ENCODE measurements at regions not wholly inside any gene's neighbourhood (a gene's known extent, or its start where the extent isn't known, plus 50 kb on each side); places are given as distances from the start of the nearest gene placed in this dataset.

- Histone ChIP-seq H3K4me3 (ENCODE audit: insufficient read length, low read depth) (no peak overlapping the region), H3K4me1 (ENCODE audit: insufficient read depth, insufficient read length) (no peaks in the 10 kb centered on the region), H3K9me3 (ENCODE audit: insufficient read depth, low read length) (no peaks in the 10 kb centered on the region), H3K27me3 (ENCODE audit: insufficient read depth, insufficient read length) (no peaks in the 10 kb centered on the region), H3K9ac (ENCODE audit: insufficient read length, low read depth) (no peak overlapping the region), H3K36me3 (ENCODE audit: insufficient read depth, insufficient read length, low read length) (no peaks in the 10 kb centered on the region)
- TF ChIP-seq YY1 (IDR thresholded peaks at IDR 0.05; ENCODE audit: insufficient read depth, insufficient read length) (no peak), SUZ12 (IDR thresholded peaks at IDR 0.05; ENCODE audit: extremely low read depth, insufficient read depth, insufficient read length) (no peak), ZNF274 (IDR thresholded peaks at IDR 0.05; ENCODE audit: low read depth, low read length) (no peak)
- no peak for DNase-seq (ENCODE audit: low read depth, low spot score)
Measured at GRCh38 chr6:147779624-147780023, 271.1 kb downstream of the SAMD5 start.

- H3K27me3 ChIP-seq (ENCODE audit: insufficient read depth, insufficient read length) = no peaks in the 10 kb centered on the region
- no peak overlapping the region for H3K4me3 ChIP-seq (ENCODE audit: insufficient read length, low read depth)
- H3K9ac ChIP-seq (ENCODE audit: insufficient read length, low read depth) = no peak overlapping the region
- no peaks in the 10 kb centered on the region for H3K4me1 ChIP-seq (ENCODE audit: insufficient read depth, insufficient read length)
- no peaks in the 10 kb centered on the region for H3K36me3 ChIP-seq (ENCODE audit: insufficient read depth, insufficient read length, low read length)
- no peak for TF ChIP-seq ZNF274 (IDR thresholded peaks at IDR 0.05; ENCODE audit: low read depth, low read length)
- TF ChIP-seq YY1 (IDR thresholded peaks at IDR 0.05; ENCODE audit: insufficient read depth, insufficient read length) = no peak
- TF ChIP-seq SUZ12 (IDR thresholded peaks at IDR 0.05; ENCODE audit: extremely low read depth, insufficient read depth, insufficient read length) = no peak
- DNase-seq (ENCODE audit: low read depth, low spot score) = no peak
- H3K9me3 ChIP-seq (ENCODE audit: insufficient read depth, low read length) = no peaks in the 10 kb centered on the region
Measured at GRCh38 chr6:147782302-147782701, 273.8 kb downstream of the SAMD5 start.

GRCh38 chr6:147784371-147784770, 275.9 kb downstream of the SAMD5 start:
- Histone ChIP-seq H3K36me3 (ENCODE audit: insufficient read depth, insufficient read length, low read length) (no peaks in the 10 kb centered on the region), H3K9ac (ENCODE audit: insufficient read length, low read depth) (no peak overlapping the region), H3K9me3 (ENCODE audit: insufficient read depth, low read length) (no peaks in the 10 kb centered on the region), H3K4me3 (ENCODE audit: insufficient read length, low read depth) (no peak overlapping the region), H3K27me3 (ENCODE audit: insufficient read depth, insufficient read length) (no peaks in the 10 kb centered on the region), H3K4me1 (ENCODE audit: insufficient read depth, insufficient read length) (no peaks in the 10 kb centered on the region)
- TF ChIP-seq SUZ12 (IDR thresholded peaks at IDR 0.05; ENCODE audit: extremely low read depth, insufficient read depth, insufficient read length) (no peak), YY1 (IDR thresholded peaks at IDR 0.05; ENCODE audit: insufficient read depth, insufficient read length) (no peak), ZNF274 (IDR thresholded peaks at IDR 0.05; ENCODE audit: low read depth, low read length) (no peak)
- DNase-seq (ENCODE audit: low read depth, low spot score) = no peak

- no peaks in the 10 kb centered on the region for H3K36me3 ChIP-seq (ENCODE audit: insufficient read depth, insufficient read length, low read length)
- TF ChIP-seq ZNF274 (IDR thresholded peaks at IDR 0.05; ENCODE audit: low read depth, low read length) = no peak
- no peak for TF ChIP-seq SUZ12 (IDR thresholded peaks at IDR 0.05; ENCODE audit: extremely low read depth, insufficient read depth, insufficient read length)
- no peak for TF ChIP-seq YY1 (IDR thresholded peaks at IDR 0.05; ENCODE audit: insufficient read depth, insufficient read length)
- H3K9me3 ChIP-seq (ENCODE audit: insufficient read depth, low read length) = no peaks in the 10 kb centered on the region
- H3K27me3 ChIP-seq (ENCODE audit: insufficient read depth, insufficient read length) = no peaks in the 10 kb centered on the region
- H3K4me1 ChIP-seq (ENCODE audit: insufficient read depth, insufficient read length) = no peaks in the 10 kb centered on the region
- no peak for DNase-seq (ENCODE audit: low read depth, low spot score)
- H3K4me3 ChIP-seq (ENCODE audit: insufficient read length, low read depth) = no peak overlapping the region
- H3K9ac ChIP-seq (ENCODE audit: insufficient read length, low read depth) = no peak overlapping the region
Measured at GRCh38 chr6:147787417-147787816, 278.9 kb downstream of the SAMD5 start.

GRCh38 chr6:147789430-147789947, 281.0 kb downstream of the SAMD5 start:
- H3K4me3 ChIP-seq (ENCODE audit: insufficient read length, low read depth) = no peak overlapping the region
- TF ChIP-seq SUZ12 (IDR thresholded peaks at IDR 0.05; ENCODE audit: extremely low read depth, insufficient read depth, insufficient read length) (no peak), YY1 (IDR thresholded peaks at IDR 0.05; ENCODE audit: insufficient read depth, insufficient read length) (no peak), ZNF274 (IDR thresholded peaks at IDR 0.05; ENCODE audit: low read depth, low read length) (no peak)
- no peaks in the 10 kb centered on the region for H3K36me3 ChIP-seq (ENCODE audit: insufficient read depth, insufficient read length, low read length)
- no peak overlapping the region for H3K9ac ChIP-seq (ENCODE audit: insufficient read length, low read depth)
- H3K4me1 ChIP-seq (ENCODE audit: insufficient read depth, insufficient read length) = no peaks in the 10 kb centered on the region
- no peaks in the 10 kb centered on the region for H3K9me3 ChIP-seq (ENCODE audit: insufficient read depth, low read length)
- DNase-seq (ENCODE audit: low read depth, low spot score) = no peak
- H3K27me3 ChIP-seq (ENCODE audit: insufficient read depth, insufficient read length) = no peaks in the 10 kb centered on the region

GRCh38 chr6:147793871-147794643, 285.6 kb downstream of the SAMD5 start:
- no peak for TF ChIP-seq ZNF274 (IDR thresholded peaks at IDR 0.05; ENCODE audit: low read depth, low read length)
- no peak for TF ChIP-seq YY1 (IDR thresholded peaks at IDR 0.05; ENCODE audit: insufficient read depth, insufficient read length)
- no peak for TF ChIP-seq SUZ12 (IDR thresholded peaks at IDR 0.05; ENCODE audit: extremely low read depth, insufficient read depth, insufficient read length)
- no peaks in the 10 kb centered on the region for H3K4me1 ChIP-seq (ENCODE audit: insufficient read depth, insufficient read length)
- H3K27me3 ChIP-seq (ENCODE audit: insufficient read depth, insufficient read length) = no peaks in the 10 kb centered on the region
- no peak overlapping the region for H3K9ac ChIP-seq (ENCODE audit: insufficient read length, low read depth)
- no peak for DNase-seq (ENCODE audit: low read depth, low spot score)
- no peak overlapping the region for H3K4me3 ChIP-seq (ENCODE audit: insufficient read length, low read depth)
- H3K36me3 ChIP-seq (ENCODE audit: insufficient read depth, insufficient read length, low read length) = no peaks in the 10 kb centered on the region
- H3K9me3 ChIP-seq (ENCODE audit: insufficient read depth, low read length) = no peaks in the 10 kb centered on the region

- H3K9me3 ChIP-seq (ENCODE audit: insufficient read depth, low read length) = peaks cover 7% of the 10 kb centered on the region
- no peak for TF ChIP-seq ZNF274 (IDR thresholded peaks at IDR 0.05; ENCODE audit: low read depth, low read length)
- no peak for TF ChIP-seq SUZ12 (IDR thresholded peaks at IDR 0.05; ENCODE audit: extremely low read depth, insufficient read depth, insufficient read length)
- TF ChIP-seq YY1 (IDR thresholded peaks at IDR 0.05; ENCODE audit: insufficient read depth, insufficient read length) = no peak
- no peak overlapping the region for H3K4me3 ChIP-seq (ENCODE audit: insufficient read length, low read depth)
- H3K36me3 ChIP-seq (ENCODE audit: insufficient read depth, insufficient read length, low read length) = no peaks in the 10 kb centered on the region
- no peak for DNase-seq (ENCODE audit: low read depth, low spot score)
- no peaks in the 10 kb centered on the region for H3K27me3 ChIP-seq (ENCODE audit: insufficient read depth, insufficient read length)
- H3K9ac ChIP-seq (ENCODE audit: insufficient read length, low read depth) = no peak overlapping the region
- no peaks in the 10 kb centered on the region for H3K4me1 ChIP-seq (ENCODE audit: insufficient read depth, insufficient read length)
Measured at GRCh38 chr6:147802459-147802858, 294.0 kb downstream of the SAMD5 start.

Data from NT2/D1 (cell line).